HG03103 (cell line): ENCODE measurements at regions not wholly inside any gene's neighbourhood (a gene's known extent, or its start where the extent isn't known, plus 50 kb on each side); places are given as distances from the start of the nearest gene placed in this dataset.

ENCODE experiments used
- ATAC-seq: cut with Tn5 transposase; IDR thresholded peaks from one replicate; pipeline ENCODE4 v1.9.1; 2021; ENCODE audit warnings: low read depth; ENCODE audit not compliant: unreplicated experiment

DNA sequence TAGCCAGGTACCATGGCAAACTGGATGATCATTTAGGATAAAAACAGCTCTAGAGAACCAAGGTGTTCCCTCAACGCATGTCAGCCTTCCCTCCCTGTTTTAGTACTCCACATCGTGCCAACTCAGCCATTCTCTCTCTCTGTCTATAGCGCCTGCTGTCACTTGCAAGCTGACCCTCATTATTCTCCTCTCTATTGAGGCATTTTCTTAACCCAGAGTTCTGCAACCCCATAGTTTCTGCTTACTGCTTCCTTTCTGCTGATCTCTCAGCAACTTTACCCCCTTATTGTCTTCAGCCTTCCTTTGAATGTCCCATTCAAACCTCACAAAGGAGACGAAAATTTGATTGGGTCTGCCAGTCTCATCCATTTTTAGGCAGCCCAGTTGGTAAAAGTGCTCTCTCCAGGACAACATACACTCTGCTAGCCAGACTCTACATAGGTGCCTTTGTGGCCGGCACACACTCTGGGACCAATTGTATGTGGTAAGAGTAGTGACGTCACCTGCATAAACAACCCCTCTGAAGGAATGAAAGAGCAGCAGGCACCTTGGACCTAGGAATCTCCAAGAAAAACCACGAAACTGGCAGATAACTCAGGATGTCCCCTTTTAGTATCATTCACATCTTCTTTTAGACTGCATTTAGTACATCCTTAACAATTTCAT lies 367.2 kb upstream of the KCNH7 start:
- ATAC-seq, result no peak

DNA sequence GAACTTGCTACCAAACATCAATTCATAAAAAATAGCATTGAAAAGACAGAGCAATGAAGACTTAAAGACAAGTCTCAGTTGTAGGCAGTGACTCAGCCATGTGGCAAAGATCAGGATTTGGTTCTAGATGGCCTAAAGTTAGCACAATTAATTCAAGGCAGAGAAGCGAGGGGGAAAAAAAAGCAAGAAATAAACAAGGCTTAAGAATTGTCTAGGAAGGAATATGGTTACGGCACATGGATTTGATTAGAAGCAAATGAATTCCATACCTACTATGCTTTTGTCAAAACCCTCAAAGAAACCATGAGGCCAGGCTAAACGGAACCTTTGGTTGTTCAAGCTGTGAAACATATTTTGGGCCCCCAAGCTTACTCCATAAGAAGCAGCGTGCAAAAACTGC lies 362.2 kb upstream of the KCNH7 start:
- no peak for ATAC-seq

DNA sequence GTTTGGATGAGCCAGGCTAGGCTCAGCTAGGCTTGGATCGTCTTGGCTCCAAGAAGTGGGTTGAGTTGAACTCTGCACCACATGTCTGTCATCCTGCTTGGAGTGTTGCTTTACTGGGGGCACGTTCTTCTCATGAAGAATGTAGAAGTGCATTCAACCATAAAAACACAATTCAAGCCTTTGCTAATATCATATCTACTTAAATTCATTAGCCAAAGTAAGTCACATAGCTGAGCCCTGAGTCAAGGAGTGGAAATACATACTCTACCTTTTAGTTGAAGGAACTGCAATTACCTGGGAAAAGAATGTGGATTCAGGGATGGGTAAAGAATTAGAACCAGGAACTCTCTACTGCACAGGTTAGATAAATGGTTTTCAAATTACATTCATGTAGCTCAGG lies 360.4 kb upstream of the KCNH7 start:
- no peak for ATAC-seq

DNA sequence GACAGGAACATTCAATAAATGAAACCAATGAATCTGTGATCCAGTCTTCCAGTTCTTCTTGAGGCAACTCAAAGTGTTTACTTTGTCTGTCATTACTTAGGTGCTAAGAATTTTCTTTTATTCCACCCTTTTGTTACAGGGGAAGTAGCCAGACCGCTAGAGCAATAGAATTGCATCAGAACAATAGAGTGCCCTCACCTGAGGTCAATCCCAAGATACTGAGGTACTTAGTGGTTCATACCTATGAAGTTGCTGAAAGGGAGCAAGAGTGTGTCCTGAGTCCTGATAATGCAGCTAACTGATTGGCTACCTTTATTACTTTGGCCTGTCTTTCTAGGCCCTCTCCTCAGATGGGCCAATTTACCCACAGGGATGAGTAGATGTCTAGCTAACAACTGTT lies 359.4 kb upstream of the KCNH7 start:
- no peak for ATAC-seq

DNA sequence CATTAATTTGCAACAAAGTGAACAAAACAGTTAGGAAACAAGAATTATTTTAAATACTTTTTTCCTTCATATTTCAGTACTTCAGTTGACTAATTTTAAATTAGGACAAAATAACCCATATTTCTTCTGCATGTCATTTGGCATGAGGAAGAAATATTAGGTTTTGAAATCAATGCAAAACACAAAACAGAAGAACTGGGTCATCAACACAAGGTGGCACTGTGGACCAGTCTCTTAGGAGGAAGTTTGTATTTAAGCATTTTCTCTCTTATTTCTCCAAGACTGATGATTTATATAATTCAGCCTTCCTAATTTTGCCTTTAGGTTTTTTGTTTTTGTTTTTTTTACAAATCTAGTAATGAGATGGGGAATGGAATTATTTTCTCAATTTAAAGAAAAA lies 352.8 kb upstream of the KCNH7 start:
- peak; percentile 75 for ATAC-seq

DNA sequence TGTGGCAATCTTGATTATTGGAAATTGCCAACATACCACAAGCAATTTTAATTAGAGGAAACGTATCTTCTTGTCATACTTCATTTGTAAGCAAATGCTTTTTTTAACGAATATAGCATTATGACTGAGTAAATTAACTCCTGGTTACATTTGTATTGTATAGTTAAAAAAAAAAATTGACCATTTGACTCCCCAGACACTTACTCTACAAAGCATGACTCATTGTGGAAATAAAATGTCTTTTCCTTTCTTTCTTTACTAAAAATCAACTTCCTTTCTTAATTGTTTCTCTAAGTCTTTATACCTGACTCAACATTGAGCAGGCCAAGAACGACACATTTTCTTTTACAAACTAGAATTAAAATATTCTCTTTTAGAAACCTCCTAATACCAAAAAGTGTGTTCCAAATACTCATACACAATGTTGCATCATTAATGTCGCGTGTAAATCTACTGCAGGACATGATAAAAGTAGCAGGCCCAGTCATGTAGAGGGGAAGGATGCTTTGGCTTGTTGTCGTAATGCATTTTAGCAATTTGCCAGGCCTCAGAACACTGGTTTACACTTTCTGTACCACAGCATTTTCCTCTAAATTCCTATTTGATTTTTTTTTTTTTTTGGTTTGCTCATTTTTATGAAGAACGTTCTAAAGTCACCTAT lies 349.6 kb upstream of the KCNH7 start:
- no peak for ATAC-seq

DNA sequence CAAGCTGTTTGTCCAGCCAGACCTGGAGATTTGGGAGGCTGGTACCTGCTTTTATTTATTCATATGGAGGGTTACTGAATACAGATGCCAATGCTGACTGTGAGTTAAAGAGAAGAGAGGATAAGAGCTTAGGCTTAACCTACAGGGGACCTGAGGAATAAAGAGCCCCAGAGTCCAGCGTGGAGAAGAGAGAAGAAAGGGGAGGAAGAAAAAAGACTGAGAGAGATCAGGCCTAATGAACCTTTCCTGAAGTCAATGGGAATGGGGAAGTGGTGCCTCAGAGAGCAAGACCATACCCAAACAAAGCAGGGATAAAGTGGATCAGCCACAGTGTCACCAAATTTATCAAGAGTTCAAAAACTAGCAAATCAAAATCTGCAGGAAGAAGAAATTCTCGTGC lies 348.6 kb upstream of the KCNH7 start:
- ATAC-seq, result no peak

DNA sequence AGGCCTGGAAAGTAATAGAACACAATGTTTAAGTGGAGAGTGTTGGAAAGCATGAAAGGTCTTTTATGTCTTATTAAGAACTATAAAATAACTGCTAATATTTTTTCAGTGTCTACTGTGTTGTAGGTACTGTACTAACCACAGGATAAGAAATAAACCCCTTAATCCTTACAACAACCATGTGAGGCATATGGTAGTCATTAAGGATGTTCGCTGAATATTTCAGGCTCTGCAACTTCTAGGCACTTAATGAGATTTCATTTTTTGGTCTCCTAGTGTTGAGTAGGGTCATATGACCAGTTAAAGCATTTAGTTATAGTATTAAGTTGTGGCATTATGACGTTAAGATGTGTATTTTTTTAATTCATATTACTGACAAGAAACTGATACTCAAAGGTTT lies 346.6 kb upstream of the KCNH7 start:
- ATAC-seq, result no peak

DNA sequence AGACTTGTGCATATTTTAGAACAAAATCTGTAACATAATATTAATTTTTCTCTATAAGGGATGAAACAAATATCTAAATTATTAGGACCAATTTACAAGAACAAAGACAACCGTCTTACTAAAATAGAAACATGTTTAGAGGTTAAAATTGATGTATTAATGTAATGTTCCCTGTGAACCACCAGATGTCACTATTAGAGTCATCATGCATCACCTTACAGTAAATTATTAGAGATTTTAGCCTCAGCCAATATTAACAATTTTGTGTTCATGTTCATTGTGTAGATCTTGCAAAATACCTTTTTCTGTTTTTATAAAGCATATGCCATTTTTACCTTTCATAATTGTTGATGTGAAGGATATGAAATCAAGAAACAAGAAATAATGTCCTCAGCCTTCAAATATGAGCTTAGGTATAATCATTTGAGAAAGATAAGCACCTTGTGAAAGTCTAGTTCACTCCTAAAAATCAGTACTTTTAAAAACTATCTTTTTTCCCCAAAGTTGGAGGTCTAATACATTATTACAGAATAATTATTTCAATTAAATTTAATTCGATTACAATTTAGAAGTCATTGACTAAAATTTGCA lies 344.3 kb upstream of the KCNH7 start:
- ATAC-seq, result peak; percentile 61

DNA sequence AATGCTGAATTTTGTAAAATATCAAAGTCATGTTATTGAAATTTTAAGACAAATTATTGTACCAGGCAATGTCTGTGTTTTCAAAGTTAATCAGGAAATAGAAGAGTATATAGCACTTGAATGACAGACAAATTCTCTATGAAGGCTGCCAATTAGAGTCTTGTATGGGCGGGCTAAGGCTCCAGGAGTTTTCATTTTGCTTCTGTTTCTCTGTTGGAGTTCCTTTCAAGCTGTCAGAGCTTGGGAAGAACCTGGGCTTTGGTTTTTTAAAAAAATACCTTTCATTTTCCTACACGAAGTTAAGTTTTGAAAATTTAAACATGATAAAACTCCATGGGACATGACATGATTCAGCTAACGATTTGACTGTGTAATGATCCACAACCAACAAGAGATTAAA lies 339.0 kb upstream of the KCNH7 start:
- no peak for ATAC-seq

DNA sequence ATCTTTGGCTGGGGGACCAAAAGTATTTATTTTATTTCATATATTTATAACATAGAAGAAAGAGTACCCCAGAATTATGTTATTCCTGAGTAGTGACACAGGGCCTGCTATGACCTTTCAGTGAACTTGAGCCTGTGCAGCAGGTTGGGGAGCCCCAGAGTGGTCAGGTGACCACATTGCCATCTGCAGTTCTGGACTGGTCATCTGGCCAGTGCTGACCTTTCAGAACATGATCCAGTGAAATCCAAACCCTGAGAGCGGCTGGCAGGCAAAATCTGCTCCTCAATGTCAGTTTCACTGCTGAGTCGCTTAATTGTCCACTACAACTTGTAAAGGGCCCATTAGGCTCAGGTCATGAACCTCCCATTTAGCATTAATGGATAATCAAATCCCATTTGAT lies 336.7 kb upstream of the KCNH7 start:
- ATAC-seq, result no peak

DNA sequence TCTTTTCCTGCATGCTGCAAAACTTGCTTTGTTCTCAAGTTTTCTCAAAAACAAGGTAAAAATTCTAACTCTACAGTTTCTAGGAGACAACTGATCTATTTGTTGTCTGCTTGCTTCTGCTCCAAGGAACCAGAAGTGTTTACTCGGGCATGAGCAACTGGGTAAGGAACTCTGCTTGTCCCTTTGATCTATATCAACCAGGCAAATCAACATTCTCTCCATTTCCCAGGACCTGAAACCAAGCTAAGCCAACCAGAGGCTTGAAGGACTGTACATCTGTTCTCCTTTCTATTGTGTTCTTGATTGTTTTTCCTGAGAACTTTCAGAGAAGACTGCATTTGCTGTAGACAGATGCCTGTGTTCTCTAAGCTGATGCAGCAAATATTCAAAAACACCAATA lies 335.0 kb upstream of the KCNH7 start:
- no peak for ATAC-seq

DNA sequence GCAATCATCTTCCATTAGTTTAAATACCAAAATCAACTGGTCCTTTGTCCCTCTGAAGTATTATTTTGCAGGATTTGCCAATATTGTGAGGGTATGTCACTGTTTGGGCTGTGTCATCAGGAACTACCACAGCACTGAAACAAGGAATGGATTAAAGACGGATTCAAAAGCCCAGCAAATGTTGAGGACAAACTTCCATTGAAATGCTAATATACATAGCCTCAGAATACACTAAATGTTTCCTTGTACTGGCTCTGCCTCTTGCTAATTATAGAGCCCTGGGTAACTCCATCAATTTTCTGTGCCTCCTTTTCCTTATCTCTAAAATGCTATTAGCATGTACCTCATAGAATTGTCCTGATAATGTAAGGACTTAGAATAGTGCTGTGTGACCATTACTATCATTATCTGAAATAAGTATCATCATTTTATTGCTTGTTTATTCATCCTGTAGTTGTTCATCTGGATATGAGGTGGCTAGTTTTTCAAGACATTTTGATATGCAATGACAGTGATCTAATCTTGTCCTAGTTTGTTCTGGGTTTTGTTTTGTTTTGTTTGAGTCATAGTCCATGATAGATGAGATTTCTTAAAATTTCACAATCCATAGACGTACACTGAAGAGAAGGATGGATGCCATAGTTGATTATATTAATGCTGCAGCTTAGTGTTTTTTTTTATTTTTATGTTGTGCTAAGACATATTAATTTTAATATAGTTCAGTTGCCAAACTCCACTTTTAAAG lies 333.4 kb upstream of the KCNH7 start:
- ATAC-seq, result no peak

DNA sequence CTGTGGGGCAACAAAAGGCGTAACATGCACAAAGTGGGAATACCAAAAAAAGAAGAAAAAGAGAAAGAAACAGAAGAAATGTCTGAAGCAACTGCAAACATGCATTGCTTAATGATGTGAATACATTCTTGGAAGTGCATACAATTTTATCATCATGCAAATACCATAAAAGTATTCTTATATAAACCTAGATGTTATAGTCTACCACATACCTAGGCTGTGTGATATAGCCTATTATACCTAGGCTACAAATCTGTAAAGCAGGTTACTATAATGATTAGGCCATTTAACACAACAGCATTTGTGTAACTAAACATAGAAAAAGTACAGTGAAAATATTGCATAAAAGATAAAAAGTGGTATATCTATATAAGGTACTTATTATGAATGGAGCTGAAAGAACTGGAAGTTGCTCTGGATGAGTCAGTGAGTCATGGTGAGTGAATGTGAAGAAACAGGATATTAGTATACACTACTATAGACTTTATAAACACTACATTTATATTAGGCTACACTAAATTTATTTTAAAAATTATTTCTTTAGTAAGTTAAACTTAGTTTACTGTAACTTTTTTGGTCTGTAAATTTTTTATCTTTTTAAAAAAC lies 319.4 kb upstream of the KCNH7 start:
- ATAC-seq, result no peak

DNA sequence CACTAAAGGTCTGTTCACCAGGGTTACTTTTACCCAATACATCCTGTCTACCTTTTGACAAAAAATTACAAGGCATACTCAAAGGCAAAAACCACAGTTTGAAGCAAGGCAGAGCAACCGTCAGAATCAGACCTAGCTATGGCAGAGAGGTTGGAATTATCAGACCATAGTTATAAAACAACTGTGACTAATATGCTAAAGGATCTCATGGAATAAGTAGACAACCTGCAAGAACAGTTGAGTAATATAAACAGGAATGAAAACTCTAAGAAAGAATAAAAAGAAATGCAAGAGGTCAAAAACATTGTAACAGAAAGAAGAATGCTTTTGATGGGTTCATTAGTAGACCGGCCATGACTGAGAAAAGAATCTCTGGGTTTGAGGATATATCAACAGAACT lies 318.8 kb upstream of the KCNH7 start:
- ATAC-seq, result no peak

DNA sequence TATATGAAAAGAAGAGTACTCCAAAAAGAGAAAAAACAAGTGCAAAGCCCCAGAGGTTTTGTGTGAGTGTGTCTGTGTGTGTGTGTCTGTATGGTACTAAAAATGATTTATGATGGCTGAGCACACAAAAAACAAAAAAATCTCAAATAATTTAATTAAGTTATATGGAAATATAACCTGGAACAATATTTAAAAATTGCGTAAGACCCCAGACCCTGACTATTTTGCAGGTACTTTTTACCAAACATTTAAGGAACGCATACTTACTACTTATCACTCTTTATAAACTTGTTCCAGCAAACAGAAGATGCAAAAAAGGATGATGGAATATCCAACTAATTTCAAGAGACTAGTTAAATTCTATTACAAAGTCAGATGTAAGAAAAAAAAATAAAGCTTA lies 317.4 kb upstream of the KCNH7 start:
- ATAC-seq, result no peak

DNA sequence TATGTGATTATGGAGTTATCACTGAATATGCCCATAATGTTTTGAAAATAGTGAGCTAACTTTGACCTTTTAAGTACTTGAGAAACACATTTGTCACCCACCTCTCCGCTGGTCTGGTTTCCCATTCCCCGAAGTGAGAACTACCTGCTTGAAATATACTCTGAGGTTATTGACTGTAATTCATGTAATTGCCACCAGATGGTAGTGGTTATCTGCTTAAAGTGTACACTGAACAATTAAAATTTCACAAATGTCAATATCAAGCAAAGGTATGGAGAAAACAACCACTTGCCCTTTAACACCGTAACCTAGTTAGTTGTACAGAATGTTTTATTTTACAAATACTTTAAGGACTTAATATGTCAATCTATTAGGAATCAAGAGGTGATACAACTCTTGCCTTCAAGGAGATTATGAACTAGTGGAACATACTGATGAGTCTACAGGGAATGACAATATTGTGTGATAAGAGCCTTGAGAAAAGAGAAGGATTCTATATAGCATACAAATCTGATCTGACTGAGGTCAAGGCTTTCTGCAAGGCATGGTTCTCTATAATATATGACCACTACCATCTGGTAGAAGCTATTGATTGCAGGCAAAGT lies 316.8 kb upstream of the KCNH7 start:
- peak; percentile 89 for ATAC-seq

DNA sequence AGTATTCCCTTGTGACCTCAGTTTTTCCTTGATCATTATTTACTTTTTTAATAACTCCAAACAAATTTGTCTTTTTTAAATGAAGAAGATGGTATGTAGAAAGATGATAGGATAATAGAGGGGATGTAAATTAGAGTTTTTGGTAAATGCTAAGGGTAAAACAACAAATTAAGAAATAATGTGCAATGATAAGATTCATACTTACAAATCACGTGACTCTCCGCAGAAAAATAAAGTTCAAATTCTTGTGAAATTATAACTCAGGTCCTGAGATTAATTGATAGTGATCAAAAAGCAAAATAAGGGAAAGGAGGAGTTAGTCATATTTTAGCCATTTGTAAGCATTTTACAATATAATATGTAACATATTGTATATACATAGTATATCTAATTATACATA lies 304.1 kb upstream of the KCNH7 start:
- no peak for ATAC-seq

DNA sequence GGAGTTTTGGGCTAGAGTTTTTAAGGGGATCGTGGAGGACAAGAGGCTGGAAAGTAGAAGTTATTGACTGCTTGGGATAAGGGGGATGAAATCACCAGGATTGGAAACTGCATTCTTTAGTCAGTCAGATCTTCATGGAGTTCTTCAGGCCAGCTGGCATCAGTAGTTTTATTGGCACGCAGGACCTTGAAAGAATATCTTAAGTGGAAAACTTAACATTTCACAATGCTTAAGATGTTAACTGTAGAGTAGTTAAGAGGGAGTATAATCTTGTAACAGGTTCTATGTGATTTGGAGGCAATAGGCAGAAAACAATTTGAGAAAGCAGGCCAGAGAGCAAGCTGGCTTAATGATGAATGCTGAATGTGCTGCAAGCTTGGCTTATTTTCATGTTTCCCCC lies 300.4 kb upstream of the KCNH7 start:
- no peak for ATAC-seq

DNA sequence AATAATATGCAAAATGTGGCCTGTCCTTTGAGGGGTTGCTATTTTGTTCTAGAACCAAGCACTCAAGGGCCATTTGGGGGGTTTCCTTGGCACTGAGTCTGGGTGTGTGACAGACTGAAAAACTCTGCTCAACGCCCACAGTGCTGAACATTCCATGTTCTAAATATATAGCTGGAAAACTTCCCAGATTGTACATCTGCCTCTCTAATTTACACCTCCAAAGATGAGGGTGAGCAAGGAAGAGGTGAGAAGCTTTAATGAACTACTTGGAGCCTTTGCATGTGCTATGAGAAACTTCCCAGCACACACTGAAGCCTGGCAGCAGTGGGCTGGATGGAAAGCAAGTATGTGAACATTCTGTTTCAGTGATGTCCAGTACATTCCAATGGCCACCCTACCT lies 296.7 kb upstream of the KCNH7 start:
- no peak for ATAC-seq

DNA sequence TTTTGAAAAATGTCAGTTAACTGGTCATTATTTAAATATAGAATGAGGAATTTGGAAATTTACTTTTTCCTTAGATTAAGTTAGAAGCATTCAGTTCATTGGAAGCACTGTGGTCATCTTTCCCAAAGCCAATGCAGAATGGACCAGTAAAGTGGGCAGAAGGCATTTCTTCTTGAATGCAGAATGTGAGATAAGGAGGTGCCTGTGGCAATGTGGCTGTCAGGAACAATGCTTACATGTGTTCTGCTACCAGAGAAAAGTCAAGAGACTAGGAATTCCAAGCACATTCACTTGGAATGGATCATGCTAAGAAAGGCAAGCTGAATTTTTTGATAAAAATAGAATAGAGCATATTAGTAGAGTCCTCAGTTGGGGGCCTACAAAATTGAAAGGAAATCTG lies 295.0 kb upstream of the KCNH7 start:
- no peak for ATAC-seq
